B cell (primary cell): ENCODE measurements at regions not wholly inside any gene's neighbourhood (a gene's known extent, or its start where the extent isn't known, plus 50 kb on each side); places are given as distances from the start of the nearest gene placed in this dataset.

Experiments
- EZH2 ChIP-seq: IDR thresholded peaks from 2 replicates; pipeline ENCODE4 v1.6.1; 2012; ENCODE audit warnings: borderline replicate concordance, low read depth, mild to moderate bottlenecking, moderate library complexity, low read length; ENCODE audit not compliant: insufficient read depth, poor library complexity, severe bottlenecking
- TF ChIP-seq, protein P1 (sequence below): fragments of 200-600 bp; IDR thresholded peaks from one replicate; pipeline ENCODE4 v1.8.0; 2022; ENCODE audit warnings: antibody characterized with exemption, mild to moderate bottlenecking

DNA sequence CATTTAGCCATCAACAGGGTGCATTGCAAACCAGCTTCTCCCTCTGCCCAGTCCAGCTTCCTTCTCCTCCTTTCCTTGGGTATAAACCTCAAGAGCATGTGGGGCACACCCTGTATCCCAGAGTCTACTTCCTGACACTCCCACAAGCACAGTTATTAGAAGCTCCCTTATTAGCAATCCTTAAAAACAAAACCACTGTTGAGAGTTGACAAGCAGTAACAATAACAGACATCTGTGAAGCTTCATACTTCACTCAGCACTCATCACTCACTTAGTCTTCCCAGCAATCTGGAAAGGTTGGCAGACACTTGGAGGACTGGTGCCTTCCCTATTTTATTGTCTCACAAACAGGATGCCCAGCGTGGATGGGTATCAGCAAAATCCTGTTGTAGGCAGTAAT is 155.5 kb upstream of the PROK2 start:
- TF ChIP-seq, protein P1, sequence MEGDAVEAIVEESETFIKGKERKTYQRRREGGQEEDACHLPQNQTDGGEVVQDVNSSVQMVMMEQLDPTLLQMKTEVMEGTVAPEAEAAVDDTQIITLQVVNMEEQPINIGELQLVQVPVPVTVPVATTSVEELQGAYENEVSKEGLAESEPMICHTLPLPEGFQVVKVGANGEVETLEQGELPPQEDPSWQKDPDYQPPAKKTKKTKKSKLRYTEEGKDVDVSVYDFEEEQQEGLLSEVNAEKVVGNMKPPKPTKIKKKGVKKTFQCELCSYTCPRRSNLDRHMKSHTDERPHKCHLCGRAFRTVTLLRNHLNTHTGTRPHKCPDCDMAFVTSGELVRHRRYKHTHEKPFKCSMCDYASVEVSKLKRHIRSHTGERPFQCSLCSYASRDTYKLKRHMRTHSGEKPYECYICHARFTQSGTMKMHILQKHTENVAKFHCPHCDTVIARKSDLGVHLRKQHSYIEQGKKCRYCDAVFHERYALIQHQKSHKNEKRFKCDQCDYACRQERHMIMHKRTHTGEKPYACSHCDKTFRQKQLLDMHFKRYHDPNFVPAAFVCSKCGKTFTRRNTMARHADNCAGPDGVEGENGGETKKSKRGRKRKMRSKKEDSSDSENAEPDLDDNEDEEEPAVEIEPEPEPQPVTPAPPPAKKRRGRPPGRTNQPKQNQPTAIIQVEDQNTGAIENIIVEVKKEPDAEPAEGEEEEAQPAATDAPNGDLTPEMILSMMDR: no peak
- no peak for TF ChIP-seq EZH2
